ENCODE measurements at regions not wholly inside any gene's neighbourhood (a gene's known extent, or its start where the extent isn't known, plus 50 kb on each side); places are given as distances from the start of the nearest gene placed in this dataset.

DNA sequence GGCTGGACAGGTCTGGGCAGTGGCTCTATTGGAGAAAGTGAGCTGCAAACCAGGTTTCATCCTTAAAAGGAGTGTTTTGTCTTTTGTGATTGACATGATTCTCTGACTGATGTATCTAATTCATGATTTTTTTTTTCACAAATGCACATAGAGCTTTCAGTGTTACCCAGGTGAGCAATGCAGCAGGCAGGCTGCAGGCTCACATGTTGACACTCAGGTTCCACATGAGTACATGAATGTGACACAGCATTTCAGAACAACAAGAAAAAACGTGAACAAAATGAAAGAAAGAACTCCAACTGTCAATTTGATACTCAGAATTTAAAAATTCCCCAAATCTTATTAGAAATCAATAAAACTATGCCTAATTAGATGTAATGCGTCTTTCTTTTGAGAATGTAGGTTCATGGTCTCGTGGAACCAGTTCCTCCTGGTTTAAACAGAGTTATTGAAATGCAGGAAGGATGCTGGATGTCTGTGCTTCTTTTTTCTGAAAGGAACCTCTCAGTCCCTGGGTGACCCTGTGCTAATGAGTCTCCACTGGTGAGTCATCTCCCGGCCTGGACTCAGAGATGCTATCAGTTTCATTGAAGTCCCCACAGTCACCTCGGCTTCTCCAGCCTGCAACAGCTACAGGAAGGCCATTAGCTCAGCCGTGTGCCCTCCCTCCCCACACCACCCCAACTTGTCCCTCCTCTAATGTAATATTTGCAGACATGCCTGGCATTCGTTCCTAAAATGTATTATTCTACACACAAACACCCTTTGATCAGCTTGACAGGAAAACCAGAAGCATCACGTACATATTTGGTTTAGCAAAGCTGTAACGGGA, 430.4 kb downstream of the LPIN1 start:
- Mint-ChIP-seq H3K4me1 (ENCODE audit: low read depth) (peaks cover 32% of the 10 kb centered on the region), H3K27ac (no peak overlapping the region), H3K36me3 (no peaks in the 10 kb centered on the region), H3K4me3 (no peak overlapping the region), H3K27me3 (no peaks in the 10 kb centered on the region), H3K9me3 (ENCODE audit: low read depth) (no peaks in the 10 kb centered on the region)

GRCh38 chr2:12177455-12178288, 431.2 kb downstream of the LPIN1 start:
- Mint-ChIP-seq H3K27me3 (no peaks in the 10 kb centered on the region), H3K36me3 (no peaks in the 10 kb centered on the region), H3K27ac (no peak overlapping the region), H3K4me3 (peak overlapping the region; percentile 4), H3K9me3 (ENCODE audit: low read depth) (no peaks in the 10 kb centered on the region), H3K4me1 (ENCODE audit: low read depth) (peaks cover 32% of the 10 kb centered on the region)

DNA sequence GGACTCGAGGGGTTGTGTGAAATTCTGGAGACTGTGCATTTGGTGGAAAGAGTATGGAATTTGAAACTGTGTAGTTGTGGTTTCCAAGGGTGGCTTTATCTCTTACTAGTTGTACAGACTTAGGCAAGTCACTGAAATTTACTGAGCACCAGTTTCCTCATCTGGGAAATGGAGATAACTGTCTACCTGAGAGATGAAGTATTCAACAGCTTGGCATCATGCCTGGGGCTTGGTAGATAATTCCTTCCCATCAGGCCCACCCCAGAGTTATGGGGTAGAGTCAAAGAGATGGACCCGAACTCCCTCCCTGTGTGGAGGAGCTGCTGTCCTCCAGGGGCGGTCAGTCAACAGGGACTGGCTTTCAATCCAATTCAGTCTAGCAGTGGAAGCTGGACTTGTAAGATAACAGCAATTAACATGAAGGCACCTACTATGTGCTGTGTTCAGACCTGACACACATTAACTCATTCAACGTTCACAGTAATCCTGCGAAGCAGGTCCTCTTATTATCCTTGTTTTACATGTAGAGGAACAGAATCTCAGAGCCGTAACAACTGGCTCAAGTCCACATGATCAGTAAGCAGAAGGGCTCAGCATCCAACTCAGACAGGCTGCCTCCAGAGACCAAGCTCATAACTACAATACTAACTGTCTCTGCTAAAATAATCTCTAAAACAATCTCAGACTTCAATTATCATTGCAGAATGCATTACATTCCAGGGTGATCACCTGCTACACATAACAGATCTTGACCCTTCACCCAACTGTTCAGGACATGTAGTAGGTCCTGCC, 432.1 kb downstream of the LPIN1 start:
- Mint-ChIP-seq H3K9me3 (ENCODE audit: low read depth) (no peaks in the 10 kb centered on the region), H3K27me3 (no peaks in the 10 kb centered on the region), H3K4me1 (ENCODE audit: low read depth) (peaks cover 32% of the 10 kb centered on the region), H3K4me3 (no peak overlapping the region), H3K27ac (no peak overlapping the region), H3K36me3 (no peaks in the 10 kb centered on the region)

- Mint-ChIP-seq H3K4me3 (no peak overlapping the region), H3K36me3 (no peaks in the 10 kb centered on the region), H3K9me3 (ENCODE audit: low read depth) (no peaks in the 10 kb centered on the region), H3K4me1 (ENCODE audit: low read depth) (peaks cover 32% of the 10 kb centered on the region), H3K27me3 (no peaks in the 10 kb centered on the region), H3K27ac (no peak overlapping the region)
Measured at GRCh38 chr2:12180031-12180430, 433.6 kb downstream of the LPIN1 start.

DNA sequence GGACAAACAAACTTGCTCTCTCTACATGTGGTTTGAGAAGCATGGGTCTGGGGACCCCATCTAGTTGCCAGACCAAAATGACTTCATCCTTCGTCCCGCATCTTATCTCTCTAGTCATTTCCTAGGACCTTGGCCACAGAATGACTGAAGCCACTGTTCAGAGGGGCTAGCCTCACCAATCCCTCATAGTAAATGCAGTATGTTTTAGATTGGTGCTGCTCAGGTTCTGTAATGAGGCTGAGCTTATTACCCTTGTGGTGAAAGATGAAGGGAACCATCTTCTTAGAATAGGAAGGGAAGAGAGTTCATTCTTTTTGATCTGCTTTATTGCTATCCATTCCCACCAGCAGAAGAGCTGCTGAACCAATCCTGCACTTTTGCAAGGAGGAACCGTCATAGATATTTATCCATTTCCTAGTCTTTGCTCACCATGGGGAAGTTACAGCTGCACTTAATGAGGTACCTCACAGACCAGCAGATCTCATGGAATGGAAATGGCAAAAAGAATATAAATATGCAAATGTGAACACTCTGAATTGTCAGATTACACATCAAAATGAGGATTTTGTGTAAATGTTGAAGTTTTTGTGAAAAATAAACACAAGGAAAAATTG, 436.7 kb downstream of the LPIN1 start:
- H3K36me3 Mint-ChIP-seq = peaks cover 2% of the 10 kb centered on the region
- no peak overlapping the region for H3K4me3 Mint-ChIP-seq
- H3K9me3 Mint-ChIP-seq (ENCODE audit: low read depth) = no peaks in the 10 kb centered on the region
- H3K27me3 Mint-ChIP-seq = no peaks in the 10 kb centered on the region
- no peak overlapping the region for H3K27ac Mint-ChIP-seq
- H3K4me1 Mint-ChIP-seq (ENCODE audit: low read depth) = peaks cover 4% of the 10 kb centered on the region

DNA sequence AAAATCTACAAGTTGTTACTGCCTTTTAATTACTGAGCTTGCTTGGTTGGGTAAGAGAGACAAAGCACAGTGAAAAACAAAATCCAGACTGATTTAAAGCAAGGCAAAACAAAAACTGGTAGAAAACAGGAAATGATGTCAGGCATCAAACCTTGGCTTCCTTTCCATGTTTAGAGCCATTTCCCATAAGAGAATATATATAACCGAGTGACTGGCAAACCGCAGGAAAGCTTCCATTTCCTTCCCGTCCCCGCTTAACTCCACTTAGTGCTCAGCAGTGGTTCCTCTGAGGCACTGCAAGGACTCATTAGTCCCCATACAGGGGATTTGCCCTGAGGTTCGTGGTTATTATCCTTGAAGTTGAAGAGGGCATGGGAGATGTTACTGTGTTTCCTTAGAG, 446.3 kb downstream of the LPIN1 start:
- Mint-ChIP-seq H3K27ac (no peak overlapping the region), H3K9me3 (ENCODE audit: low read depth) (peaks cover 5% of the 10 kb centered on the region), H3K4me1 (ENCODE audit: low read depth) (peaks cover 13% of the 10 kb centered on the region), H3K36me3 (peaks cover 5% of the 10 kb centered on the region), H3K27me3 (no peaks in the 10 kb centered on the region), H3K4me3 (no peak overlapping the region)

DNA sequence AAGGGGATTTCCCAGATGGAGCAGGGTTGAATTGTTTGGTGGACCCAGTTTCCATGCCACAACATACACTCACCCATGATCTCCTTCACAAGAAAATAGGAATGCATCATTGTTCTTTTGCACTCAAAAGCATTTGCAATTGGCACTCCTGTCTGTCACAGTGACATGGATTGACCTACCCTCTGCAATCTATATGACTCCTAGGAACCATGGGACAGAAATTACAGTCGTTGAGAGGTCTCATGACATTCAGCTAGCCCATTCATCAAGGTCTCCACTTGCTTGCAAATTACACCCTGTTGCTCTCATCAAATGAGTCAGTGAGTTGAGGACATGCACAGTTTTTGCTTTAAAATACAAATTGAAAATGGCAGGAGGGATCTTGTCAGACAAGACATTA, 448.5 kb downstream of the LPIN1 start:
- Mint-ChIP-seq H3K27me3 (no peaks in the 10 kb centered on the region), H3K4me3 (no peak overlapping the region), H3K9me3 (ENCODE audit: low read depth) (peaks cover 10% of the 10 kb centered on the region), H3K4me1 (ENCODE audit: low read depth) (peaks cover 13% of the 10 kb centered on the region), H3K36me3 (peaks cover 8% of the 10 kb centered on the region), H3K27ac (no peak overlapping the region)

DNA sequence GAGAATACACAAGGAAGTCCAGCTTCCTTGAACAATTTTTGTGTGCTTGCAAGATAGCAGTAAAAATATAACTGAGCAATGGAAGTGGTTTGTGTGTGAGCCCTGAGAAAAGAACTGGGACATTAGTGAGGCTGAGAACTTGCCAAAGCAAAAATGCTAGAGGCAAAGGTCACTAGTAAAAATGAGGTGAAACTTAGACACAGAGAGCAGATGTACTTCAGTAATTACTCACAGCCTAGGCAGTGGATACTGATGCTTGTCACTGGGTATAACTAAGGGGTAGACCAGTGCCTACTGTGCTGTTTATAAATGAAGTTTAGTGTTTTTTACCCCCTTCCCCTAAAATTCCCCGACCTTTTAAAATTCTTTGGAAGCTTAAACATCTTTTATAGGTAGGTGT, 450.1 kb downstream of the LPIN1 start:
- H3K27ac Mint-ChIP-seq = no peak overlapping the region
- H3K4me1 Mint-ChIP-seq (ENCODE audit: low read depth) = peaks cover 13% of the 10 kb centered on the region
- H3K36me3 Mint-ChIP-seq = peaks cover 8% of the 10 kb centered on the region
- peaks cover 10% of the 10 kb centered on the region for H3K9me3 Mint-ChIP-seq (ENCODE audit: low read depth)
- H3K27me3 Mint-ChIP-seq = no peaks in the 10 kb centered on the region
- H3K4me3 Mint-ChIP-seq = no peak overlapping the region

DNA sequence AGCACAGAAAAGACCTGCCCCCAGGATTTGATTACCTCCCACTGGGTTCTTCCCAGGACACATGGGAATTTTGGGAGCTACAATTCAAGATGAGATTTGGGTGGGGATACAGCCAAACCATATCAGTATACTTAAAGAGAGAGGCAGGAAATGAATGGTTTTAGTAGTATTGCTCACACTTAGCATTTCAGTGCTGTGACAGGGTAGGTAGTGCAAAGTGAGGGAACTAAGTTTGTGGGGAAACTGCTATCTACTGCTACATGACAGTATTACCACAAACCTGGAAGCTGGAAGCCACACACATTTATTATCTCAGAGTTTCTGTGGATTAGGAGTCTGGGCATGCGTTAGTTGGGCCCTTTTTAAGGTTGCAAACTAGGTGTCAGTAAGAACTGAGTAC, 450.7 kb downstream of the LPIN1 start:
- no peak overlapping the region for H3K27ac Mint-ChIP-seq
- peaks cover 10% of the 10 kb centered on the region for H3K9me3 Mint-ChIP-seq (ENCODE audit: low read depth)
- H3K4me1 Mint-ChIP-seq (ENCODE audit: low read depth) = peaks cover 13% of the 10 kb centered on the region
- peaks cover 8% of the 10 kb centered on the region for H3K36me3 Mint-ChIP-seq
- H3K27me3 Mint-ChIP-seq = no peaks in the 10 kb centered on the region
- no peak overlapping the region for H3K4me3 Mint-ChIP-seq

DNA sequence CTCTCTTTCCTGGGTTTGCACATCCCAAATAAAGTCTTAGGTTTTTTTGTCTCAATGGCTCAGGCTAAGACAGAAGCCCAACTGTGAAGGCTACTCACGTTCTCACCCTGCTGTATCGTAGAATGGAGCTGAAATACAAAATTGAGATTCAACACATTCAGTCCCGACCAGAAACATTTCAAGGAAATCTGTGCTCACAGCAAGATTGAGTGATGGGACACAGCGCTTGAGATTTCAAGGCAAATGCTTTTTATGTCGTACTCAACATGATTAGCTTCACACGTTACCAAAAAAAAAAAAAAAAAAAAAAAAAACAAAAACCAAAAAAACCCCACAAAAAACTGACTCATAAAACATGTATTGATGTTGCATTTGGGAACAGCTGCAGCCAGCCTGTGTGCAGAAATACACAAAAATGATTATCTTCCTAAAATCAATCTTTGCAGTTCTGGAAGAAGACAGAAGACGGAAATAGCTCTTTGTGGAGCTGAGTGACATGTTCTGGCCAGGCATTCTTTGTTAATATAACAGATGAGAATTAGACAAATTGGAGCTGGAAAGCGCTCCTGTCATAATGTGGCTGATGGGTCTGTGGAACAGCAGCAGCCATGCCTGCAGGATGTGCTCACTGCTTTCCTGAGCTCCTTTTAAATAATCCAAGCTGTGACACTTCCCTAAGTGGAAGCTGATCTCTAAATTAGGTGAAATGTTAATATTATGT, 453.2 kb downstream of the LPIN1 start:
- peaks cover 8% of the 10 kb centered on the region for H3K36me3 Mint-ChIP-seq
- no peaks in the 10 kb centered on the region for H3K27me3 Mint-ChIP-seq
- peaks cover 5% of the 10 kb centered on the region for H3K9me3 Mint-ChIP-seq (ENCODE audit: low read depth)
- H3K4me1 Mint-ChIP-seq (ENCODE audit: low read depth) = no peaks in the 10 kb centered on the region
- H3K4me3 Mint-ChIP-seq = no peak overlapping the region
- no peak overlapping the region for H3K27ac Mint-ChIP-seq

DNA sequence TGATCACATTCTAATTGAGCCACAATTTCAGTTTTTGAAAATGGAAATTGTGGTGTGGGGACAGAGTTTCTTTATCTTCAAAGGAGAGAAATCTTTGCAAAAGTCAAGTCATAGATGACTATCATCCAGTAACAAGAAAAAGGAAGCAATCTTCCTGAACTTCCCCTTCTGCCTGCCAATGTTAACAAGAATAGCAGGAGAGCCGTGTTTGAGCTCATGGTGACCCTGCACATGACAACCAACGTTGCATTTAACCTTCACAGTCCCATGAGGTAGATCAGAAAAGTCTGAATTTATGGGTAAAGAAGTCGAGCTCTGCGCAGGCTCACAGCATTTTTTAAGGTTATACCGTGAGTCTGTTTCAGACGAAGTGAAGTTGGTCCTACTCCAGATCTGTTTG, 454.9 kb downstream of the LPIN1 start:
- H3K9me3 Mint-ChIP-seq (ENCODE audit: low read depth) = peaks cover 5% of the 10 kb centered on the region
- H3K36me3 Mint-ChIP-seq = peaks cover 8% of the 10 kb centered on the region
- no peaks in the 10 kb centered on the region for H3K27me3 Mint-ChIP-seq
- no peak overlapping the region for H3K4me3 Mint-ChIP-seq
- H3K27ac Mint-ChIP-seq = no peak overlapping the region
- H3K4me1 Mint-ChIP-seq (ENCODE audit: low read depth) = no peaks in the 10 kb centered on the region

DNA sequence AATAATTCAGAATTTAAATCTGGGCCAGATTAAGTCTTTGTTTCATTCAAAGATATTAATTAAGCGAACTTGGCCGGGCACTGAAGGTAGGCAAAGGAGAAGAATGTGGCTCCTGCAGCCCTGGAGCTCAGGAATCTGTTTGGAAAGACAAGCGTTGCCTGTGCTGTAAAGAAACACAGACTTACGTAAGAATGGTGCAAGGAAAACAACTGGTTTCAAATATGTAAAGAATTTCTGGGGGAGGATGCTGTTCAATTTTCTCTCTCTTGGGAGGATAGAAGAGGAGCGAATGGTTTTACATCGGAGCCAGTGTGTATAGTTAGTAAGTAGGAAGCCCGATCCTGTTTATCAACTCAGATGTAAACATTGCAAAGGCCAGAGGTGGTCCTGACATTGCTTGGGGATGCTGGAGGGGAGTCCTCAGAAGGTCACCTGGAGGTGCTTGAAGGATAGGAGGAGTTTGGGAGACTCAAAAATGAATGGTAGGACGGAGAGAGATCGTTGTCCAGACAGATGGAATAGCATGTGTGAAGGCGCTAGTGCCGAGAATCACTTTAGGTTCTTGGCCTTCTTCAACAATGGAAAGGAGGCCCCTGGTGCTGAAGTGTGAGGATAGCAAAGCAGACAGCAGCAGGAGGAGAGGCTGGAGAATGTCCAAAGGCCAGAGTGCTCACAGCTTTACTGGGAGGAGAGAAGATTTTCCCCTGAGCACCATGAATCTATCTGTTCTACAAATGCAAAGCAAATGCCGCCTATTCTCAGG, 456.1 kb downstream of the LPIN1 start:
- Mint-ChIP-seq H3K27me3 (no peaks in the 10 kb centered on the region), H3K27ac (no peak overlapping the region), H3K36me3 (peaks cover 3% of the 10 kb centered on the region)

GRCh38 chr2:12203528-12203927, 457.1 kb downstream of the LPIN1 start:
- H3K4me3 Mint-ChIP-seq = no peak overlapping the region
- H3K9me3 Mint-ChIP-seq (ENCODE audit: low read depth) = no peaks in the 10 kb centered on the region
- no peak overlapping the region for H3K27ac Mint-ChIP-seq
- no peaks in the 10 kb centered on the region for H3K27me3 Mint-ChIP-seq
- H3K36me3 Mint-ChIP-seq = no peaks in the 10 kb centered on the region
- no peaks in the 10 kb centered on the region for H3K4me1 Mint-ChIP-seq (ENCODE audit: low read depth)

More for the DNA sequence above, 456.1 kb downstream of the LPIN1 start:
- peaks cover 5% of the 10 kb centered on the region for H3K9me3 Mint-ChIP-seq (ENCODE audit: low read depth)
- no peak overlapping the region for H3K4me3 Mint-ChIP-seq
- no peaks in the 10 kb centered on the region for H3K4me1 Mint-ChIP-seq (ENCODE audit: low read depth)

Measured in activated naive CD8-positive, alpha-beta T cell (primary cell).